HFFc6 (cell line): ENCODE measurements at regions not wholly inside any gene's neighbourhood (a gene's known extent, or its start where the extent isn't known, plus 50 kb on each side); places are given as distances from the start of the nearest gene placed in this dataset.

Source experiments
- DNase-seq: peaks from one replicate; pipeline ENCODE4 v3.0.0-alpha.2; 2018
- H3K27ac Mint-ChIP-seq: 2 replicates; pipeline ENCODE4 v1.8.0; 2020; ENCODE audit warnings: mild to moderate bottlenecking, mixed read lengths
- H3K27me3 Mint-ChIP-seq: 2 replicates; pipeline ENCODE4 v1.8.0; 2021; ENCODE audit warnings: mild to moderate bottlenecking, moderate library complexity, mixed read lengths; ENCODE audit not compliant: insufficient read depth
- H3K36me3 Mint-ChIP-seq: 2 replicates; pipeline ENCODE4 v1.8.0; 2021; ENCODE audit warnings: low read depth, mixed read lengths
- H3K4me1 Mint-ChIP-seq: 2 replicates; pipeline ENCODE4 v1.8.0; 2020; ENCODE audit warnings: low read depth, mixed read lengths
- H3K4me3 Mint-ChIP-seq: 2 replicates; pipeline ENCODE4 v1.8.0; 2020; ENCODE audit warnings: mild to moderate bottlenecking, moderate library complexity, mixed read lengths
- H3K9me3 Mint-ChIP-seq: 2 replicates; pipeline ENCODE4 v1.8.0; 2020; ENCODE audit warnings: mild to moderate bottlenecking, mixed read lengths
- CTCF ChIP-seq: fragments of 200-600 bp; sonication (generic); IDR thresholded peaks from 2 replicates; pipeline ENCODE4 v1.5.0; 2021; ENCODE audit warnings: antibody characterized with exemption, mild to moderate bottlenecking

GRCh38 chr2:211258646-211259335 is 702.4 kb downstream of the CPS1 start:
- Mint-ChIP-seq H3K27me3 (peaks cover 3% of the 10 kb centered on the region; the same call in 1 of the 2 replicates), H3K36me3 (no peaks in the 10 kb centered on the region), H3K27ac (no peak overlapping the region), H3K4me3 (no peak overlapping the region), H3K4me1 (no peaks in the 10 kb centered on the region), H3K9me3 (peaks cover 44% of the 10 kb centered on the region)
- TF ChIP-seq CTCF, result no peak
- DNase-seq, result no peak

- Mint-ChIP-seq H3K27me3 (peaks cover 3% of the 10 kb centered on the region; the same call in 1 of the 2 replicates), H3K4me1 (no peaks in the 10 kb centered on the region), H3K9me3 (peaks cover 37% of the 10 kb centered on the region), H3K27ac (no peak overlapping the region), H3K4me3 (no peak overlapping the region), H3K36me3 (no peaks in the 10 kb centered on the region)
- no peak for DNase-seq
- no peak for TF ChIP-seq CTCF
These were observed 703.6 kb downstream of the CPS1 start for GRCh38 chr2:211259831-211260476.

- DNase-seq, result no peak
- peaks cover 47% of the 10 kb centered on the region for H3K9me3 Mint-ChIP-seq
- H3K27me3 Mint-ChIP-seq, result no peaks in the 10 kb centered on the region
- H3K36me3 Mint-ChIP-seq, result 0 out of 2 replicates have a peak, but pooled peaks cover 4% of the 10 kb centered on the region
- no peaks in the 10 kb centered on the region for H3K4me1 Mint-ChIP-seq
- H3K4me3 Mint-ChIP-seq, result no peak overlapping the region
- H3K27ac Mint-ChIP-seq, result no peak overlapping the region
- no peak for TF ChIP-seq CTCF
These were observed 713.9 kb downstream of the CPS1 start for GRCh38 chr2:211270257-211270656.

GRCh38 chr2:211281430-211282073 is 725.2 kb downstream of the CPS1 start:
- TF ChIP-seq CTCF, result no peak
- H3K9me3 Mint-ChIP-seq, result peaks cover 61% of the 10 kb centered on the region
- no peaks in the 10 kb centered on the region for H3K36me3 Mint-ChIP-seq
- DNase-seq, result no peak
- H3K27me3 Mint-ChIP-seq, result peaks cover 1% of the 10 kb centered on the region
- no peak overlapping the region for H3K4me3 Mint-ChIP-seq
- H3K27ac Mint-ChIP-seq, result no peak overlapping the region
- H3K4me1 Mint-ChIP-seq, result no peaks in the 10 kb centered on the region

GRCh38 chr2:211302676-211303075 is 746.3 kb downstream of the CPS1 start:
- Mint-ChIP-seq H3K27me3 (peaks cover 2% of the 10 kb centered on the region; the same call in 1 of the 2 replicates), H3K9me3 (peaks cover 44% of the 10 kb centered on the region), H3K36me3 (no peaks in the 10 kb centered on the region), H3K4me3 (no peak overlapping the region), H3K27ac (no peak overlapping the region), H3K4me1 (no peaks in the 10 kb centered on the region)
- no peak for TF ChIP-seq CTCF
- no peak for DNase-seq
